Glutamatergic neuron (in vitro differentiated cells): ENCODE measurements at regions not wholly inside any gene's neighbourhood (a gene's known extent, or its start where the extent isn't known, plus 50 kb on each side); places are given as distances from the start of the nearest gene placed in this dataset.

Source experiments
- DNase-seq: peaks from one replicate; pipeline ENCODE4 v3.0.0; 2022
- H3K27ac Mint-ChIP-seq: one replicate; pipeline ENCODE4 v1.8.0; 2020; ENCODE audit warnings: mild to moderate bottlenecking, mixed read lengths, inconsistent platforms; ENCODE audit not compliant: unreplicated experiment
- H3K27me3 Mint-ChIP-seq: one replicate; pipeline ENCODE4 v1.8.0; 2020; ENCODE audit warnings: mild to moderate bottlenecking, moderate library complexity, mixed read lengths, inconsistent platforms; ENCODE audit not compliant: unreplicated experiment
- H3K36me3 Mint-ChIP-seq: one replicate; pipeline ENCODE4 v1.8.0; 2020; ENCODE audit warnings: mild to moderate bottlenecking, mixed read lengths, inconsistent platforms; ENCODE audit not compliant: unreplicated experiment
- H3K4me1 Mint-ChIP-seq: one replicate; pipeline ENCODE4 v1.8.0; 2020; ENCODE audit warnings: mild to moderate bottlenecking, low read depth, mixed read lengths, inconsistent platforms; ENCODE audit not compliant: unreplicated experiment
- H3K4me3 Mint-ChIP-seq: one replicate; pipeline ENCODE4 v1.8.0; 2020; ENCODE audit warnings: mild to moderate bottlenecking, mixed read lengths, inconsistent platforms; ENCODE audit not compliant: unreplicated experiment
- H3K9me3 Mint-ChIP-seq: one replicate; pipeline ENCODE4 v1.8.0; 2020; ENCODE audit warnings: mild to moderate bottlenecking, moderate library complexity, mixed read lengths, inconsistent platforms; ENCODE audit not compliant: unreplicated experiment
- TF ChIP-seq, protein P1 (sequence below): fragments of 200-600 bp; sonication (generic); IDR thresholded peaks from one replicate; pipeline ENCODE4 v1.5.0; 2021; ENCODE audit not compliant: partially characterized antibody, unreplicated experiment

DNA sequence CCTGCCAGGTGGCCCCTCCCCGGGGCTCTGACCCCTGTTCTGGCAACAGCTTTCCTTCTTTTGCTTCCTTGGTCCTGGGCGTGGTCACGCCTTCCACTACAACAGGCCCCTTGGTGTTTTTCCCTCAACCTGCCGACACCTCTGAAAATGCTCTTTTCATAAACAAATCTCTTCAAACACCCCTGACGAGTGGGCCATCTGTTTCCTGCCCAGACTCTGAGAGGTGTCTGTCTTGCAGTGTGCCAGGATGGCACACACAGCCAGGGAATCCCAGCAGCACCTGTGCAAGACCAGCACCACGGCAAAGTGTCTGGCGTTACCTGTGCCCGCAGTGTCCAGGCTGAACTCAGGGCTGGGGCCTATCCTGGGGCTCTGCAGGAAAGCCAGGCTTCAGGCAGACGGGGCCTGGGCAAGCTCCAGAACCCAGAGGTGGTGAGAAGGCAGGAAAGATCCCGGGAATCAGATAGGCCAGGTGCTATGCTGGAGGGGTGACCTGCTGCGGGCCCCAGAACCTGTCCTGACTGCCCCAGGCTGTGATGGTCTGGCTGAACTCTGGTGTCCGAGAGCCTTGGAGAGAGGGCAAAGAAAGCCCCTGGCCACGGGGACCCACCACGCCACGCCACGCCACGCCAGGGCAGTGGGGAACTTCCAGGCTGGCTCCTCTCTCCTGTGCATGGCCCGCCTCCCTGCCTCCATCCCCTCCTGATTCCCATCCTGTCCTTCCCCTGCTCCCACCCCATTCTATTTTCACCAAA, 88.9 kb downstream of the SIK1 start:
- peaks cover 14% of the 10 kb centered on the region for H3K27me3 Mint-ChIP-seq
- peaks cover 5% of the 10 kb centered on the region for H3K4me1 Mint-ChIP-seq
- DNase-seq = no peak
- TF ChIP-seq, protein P1, sequence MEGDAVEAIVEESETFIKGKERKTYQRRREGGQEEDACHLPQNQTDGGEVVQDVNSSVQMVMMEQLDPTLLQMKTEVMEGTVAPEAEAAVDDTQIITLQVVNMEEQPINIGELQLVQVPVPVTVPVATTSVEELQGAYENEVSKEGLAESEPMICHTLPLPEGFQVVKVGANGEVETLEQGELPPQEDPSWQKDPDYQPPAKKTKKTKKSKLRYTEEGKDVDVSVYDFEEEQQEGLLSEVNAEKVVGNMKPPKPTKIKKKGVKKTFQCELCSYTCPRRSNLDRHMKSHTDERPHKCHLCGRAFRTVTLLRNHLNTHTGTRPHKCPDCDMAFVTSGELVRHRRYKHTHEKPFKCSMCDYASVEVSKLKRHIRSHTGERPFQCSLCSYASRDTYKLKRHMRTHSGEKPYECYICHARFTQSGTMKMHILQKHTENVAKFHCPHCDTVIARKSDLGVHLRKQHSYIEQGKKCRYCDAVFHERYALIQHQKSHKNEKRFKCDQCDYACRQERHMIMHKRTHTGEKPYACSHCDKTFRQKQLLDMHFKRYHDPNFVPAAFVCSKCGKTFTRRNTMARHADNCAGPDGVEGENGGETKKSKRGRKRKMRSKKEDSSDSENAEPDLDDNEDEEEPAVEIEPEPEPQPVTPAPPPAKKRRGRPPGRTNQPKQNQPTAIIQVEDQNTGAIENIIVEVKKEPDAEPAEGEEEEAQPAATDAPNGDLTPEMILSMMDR = no peak
- peaks cover 5% of the 10 kb centered on the region for H3K36me3 Mint-ChIP-seq
- H3K27ac Mint-ChIP-seq = no peak overlapping the region
- peaks cover 9% of the 10 kb centered on the region for H3K9me3 Mint-ChIP-seq
- no peak overlapping the region for H3K4me3 Mint-ChIP-seq

DNA sequence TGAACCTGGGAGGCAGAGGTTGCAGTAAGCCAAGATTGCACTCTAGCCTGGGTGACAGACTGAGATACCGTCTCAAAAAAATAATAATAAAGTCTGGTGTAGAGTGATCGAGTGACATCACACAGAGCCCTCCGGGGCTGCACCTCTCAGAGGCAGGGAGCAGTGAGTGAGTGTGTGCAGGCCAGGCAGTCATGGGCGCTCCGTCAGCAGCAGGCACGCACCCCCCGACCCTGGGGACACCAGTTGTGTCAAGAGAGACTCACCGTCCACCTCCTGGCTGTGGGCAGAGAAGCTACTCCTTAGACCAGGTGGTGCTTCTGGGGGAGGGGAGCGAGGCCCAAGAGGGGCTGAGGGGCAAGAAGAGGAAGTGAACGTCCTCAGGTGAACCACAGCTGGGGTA, 91.8 kb downstream of the SIK1 start:
- H3K4me3 Mint-ChIP-seq = no peak overlapping the region
- peaks cover 7% of the 10 kb centered on the region for H3K9me3 Mint-ChIP-seq
- no peak overlapping the region for H3K27ac Mint-ChIP-seq
- peaks cover 9% of the 10 kb centered on the region for H3K4me1 Mint-ChIP-seq
- DNase-seq = no peak
- H3K36me3 Mint-ChIP-seq = peaks cover 5% of the 10 kb centered on the region
- H3K27me3 Mint-ChIP-seq = peaks cover 14% of the 10 kb centered on the region
- TF ChIP-seq, protein P1 = no peak

DNA sequence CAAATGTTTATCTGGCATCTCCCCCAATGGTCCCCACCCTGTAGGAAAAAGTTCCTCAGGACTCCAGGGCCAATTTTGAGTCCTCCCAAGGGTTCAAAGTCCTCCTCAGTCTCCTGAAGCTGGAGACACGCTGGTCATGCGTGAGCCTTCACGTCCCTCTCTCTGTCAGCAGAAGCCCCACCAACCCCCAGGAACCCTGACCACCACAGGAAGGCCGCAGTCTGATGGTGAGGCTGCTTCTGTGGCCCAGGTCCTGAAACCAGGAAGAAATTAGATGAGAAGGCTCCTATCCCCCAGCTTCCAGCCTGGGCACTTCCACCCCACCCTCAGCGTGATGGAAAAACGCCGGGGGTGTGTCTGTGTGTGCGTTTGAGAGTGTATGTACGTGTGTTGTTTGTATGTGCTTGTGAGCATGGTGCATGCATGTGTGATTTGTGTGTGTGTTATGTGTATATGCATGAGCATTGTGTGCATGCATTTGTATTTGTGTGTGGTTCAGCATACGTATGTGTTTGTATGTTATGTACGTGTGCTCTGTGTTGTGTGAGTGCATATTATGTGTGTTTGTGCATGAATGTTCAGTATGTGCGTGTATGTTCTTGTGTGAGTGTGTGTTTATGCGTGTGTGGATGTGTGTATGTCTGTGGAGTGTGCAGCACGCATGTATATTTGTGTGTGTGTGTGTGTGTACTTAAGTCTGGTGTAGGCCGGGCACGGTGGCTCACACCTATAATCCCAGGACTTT, 92.5 kb downstream of the SIK1 start:
- no peak overlapping the region for H3K27ac Mint-ChIP-seq
- peaks cover 5% of the 10 kb centered on the region for H3K36me3 Mint-ChIP-seq
- H3K4me1 Mint-ChIP-seq = peaks cover 9% of the 10 kb centered on the region
- no peak for DNase-seq
- peaks cover 7% of the 10 kb centered on the region for H3K9me3 Mint-ChIP-seq
- TF ChIP-seq, protein P1 = no peak
- H3K4me3 Mint-ChIP-seq = no peak overlapping the region
- peaks cover 14% of the 10 kb centered on the region for H3K27me3 Mint-ChIP-seq

DNA sequence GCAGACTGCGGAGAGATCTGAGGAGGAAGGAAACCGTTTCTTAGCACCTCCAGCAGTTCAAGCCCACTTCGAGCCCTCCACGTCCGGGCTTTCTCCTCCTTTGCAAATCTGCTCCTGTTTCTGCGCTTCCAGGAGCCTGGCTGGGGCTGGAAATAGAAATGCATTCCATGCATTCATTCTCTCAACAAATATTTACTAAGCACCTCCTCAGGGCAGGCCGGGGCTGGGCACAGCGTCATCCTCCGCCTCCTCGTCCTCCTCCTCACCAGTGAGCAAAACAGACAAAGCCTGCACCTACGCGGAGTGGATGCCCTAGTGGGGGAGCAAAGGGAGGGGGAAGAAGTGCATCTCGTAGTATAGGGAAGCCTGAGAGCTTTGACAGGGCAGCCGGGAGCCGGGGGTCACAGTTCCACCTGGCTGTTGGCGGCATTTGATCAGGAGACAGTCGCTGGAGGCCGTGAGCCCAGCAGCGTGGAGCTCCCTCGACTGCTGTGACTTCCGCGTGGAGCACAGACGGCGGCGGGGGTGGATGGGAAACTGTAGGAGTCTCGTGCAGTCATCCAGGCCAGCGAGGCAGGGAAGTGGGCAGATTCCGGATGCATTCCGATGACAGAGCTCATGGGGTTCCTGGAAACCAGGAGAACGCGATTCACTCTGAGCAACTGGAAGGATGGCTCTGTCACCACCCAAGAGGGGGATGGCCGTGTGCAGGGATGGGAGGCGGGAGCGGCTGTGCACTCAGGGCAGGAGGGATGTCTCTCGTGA, 93.5 kb downstream of the SIK1 start:
- H3K36me3 Mint-ChIP-seq = peaks cover 5% of the 10 kb centered on the region
- peak overlapping the region; percentile 25 for H3K4me3 Mint-ChIP-seq
- peak; percentile 12 for DNase-seq
- peaks cover 7% of the 10 kb centered on the region for H3K9me3 Mint-ChIP-seq
- H3K27ac Mint-ChIP-seq = peak overlapping the region; percentile 38
- H3K4me1 Mint-ChIP-seq = peaks cover 9% of the 10 kb centered on the region
- TF ChIP-seq, protein P1 = no peak
- H3K27me3 Mint-ChIP-seq = peaks cover 14% of the 10 kb centered on the region
